ENCODE measurements at regions not wholly inside any gene's neighbourhood (a gene's known extent, or its start where the extent isn't known, plus 50 kb on each side); places are given as distances from the start of the nearest gene placed in this dataset.
A peak's percentile ranks its signal among the peaks of the same experiment; 100 is the strongest.

- TF ChIP-seq RNF2 (IDR thresholded peaks at IDR 0.05; ENCODE audit: borderline replicate concordance, low read depth, low read length, missing control alignments, poor library complexity, severe bottlenecking) (peak; percentile 29), SP1 (IDR thresholded peaks at IDR 0.05; ENCODE audit: low read depth, low read length) (no peak), MAX (IDR thresholded peaks at IDR 0.05) (peak; percentile 94)
These were observed 65.8 kb downstream of the KPNA2 start (continued) for GRCh38 chr17:68101075-68101986.

Data from H1 (cell line).